IMR-90 (cell line): ENCODE measurements at regions not wholly inside any gene's neighbourhood (a gene's known extent, or its start where the extent isn't known, plus 50 kb on each side); places are given as distances from the start of the nearest gene placed in this dataset.

ENCODE experiments used
- ATAC-seq: fragments of 200-7000 bp; cut with Tn5 transposase; 2 replicates; pipeline ENCODE4 v1.9.1; 2020; ENCODE audit warnings: low read depth, mild to moderate bottlenecking, moderate library complexity
- BruUV-seq: library from RNA; stranded (reverse); fragments of 400-500 nt; replicated peaks from 2 replicates; lab custom pipeline; 2021; lab: Mats Ljungman, UMichigan
- CTCF ChIA-PET: fragments of 300-600 bp; formaldehyde crosslinking; extraction: SDS; loops from one replicate; lab custom pipeline; 2021; ENCODE audit warnings: antibody characterized with exemption; lab: Yijun Ruan, JAX
- POLR2A ChIA-PET: fragments of 300-600 bp; sonication (Branson Sonifier 250); formaldehyde crosslinking; loops from one replicate; lab custom pipeline; 2022; ENCODE audit warnings: antibody characterized with exemption; ENCODE audit not compliant: unreplicated experiment; lab: Charles Lee
- DNase-seq: peaks from one replicate; pipeline ENCODE4 v3.0.0; 2013
- H2AFZ ChIP-seq: replicated peaks from 2 replicates; pipeline ENCODE3; 2013; ENCODE audit warnings: low read length, mild to moderate bottlenecking; ENCODE audit not compliant: poor library complexity
- H2AK5ac ChIP-seq: 2 replicates; pipeline ENCODE4 v1.6.1; 2013; ENCODE audit warnings: low read depth, low read length, inconsistent platforms
- H2AK9ac ChIP-seq: replicated peaks from 2 replicates; pipeline ENCODE3; 2013; ENCODE audit warnings: mild to moderate bottlenecking, low read depth, low read length, moderate library complexity; ENCODE audit not compliant: poor library complexity
- H2BK120ac ChIP-seq: 2 replicates; pipeline ENCODE4 v1.6.1; 2013; ENCODE audit warnings: low read depth, low read length, inconsistent platforms
- H2BK15ac ChIP-seq: 3 replicates; pipeline ENCODE4 v1.6.1; 2013; ENCODE audit warnings: low read depth, low read length, inconsistent platforms
- H2BK20ac ChIP-seq: 2 replicates; pipeline ENCODE4 v1.6.1; 2013; ENCODE audit warnings: low read depth, mild to moderate bottlenecking, inconsistent platforms, low read length, moderate library complexity
- H2BK5ac ChIP-seq: 2 replicates; pipeline ENCODE4 v1.6.1; 2013; ENCODE audit warnings: mild to moderate bottlenecking, low read depth, low read length, inconsistent platforms; ENCODE audit not compliant: poor library complexity, severe bottlenecking
- H3K14ac ChIP-seq: replicated peaks from 2 replicates; pipeline ENCODE4 v1.6.1; 2013; ENCODE audit warnings: low read depth, low read length, inconsistent platforms
- H3K18ac ChIP-seq: 2 replicates; pipeline ENCODE4 v1.6.1; 2013; ENCODE audit warnings: low read depth, low read length, control low read depth
- H3K23ac ChIP-seq: 2 replicates; pipeline ENCODE4 v1.6.1; 2013; ENCODE audit warnings: low read depth, low read length, inconsistent platforms
- H3K27ac ChIP-seq: 2 replicates; pipeline ENCODE4 v1.5.1; 2013; ENCODE audit warnings: mild to moderate bottlenecking, control low read depth, low read length; ENCODE audit not compliant: insufficient read depth
- H3K27me3 ChIP-seq: 2 replicates; pipeline ENCODE4 v1.6.1; 2013; ENCODE audit warnings: low read length; ENCODE audit not compliant: control insufficient read depth, insufficient read depth
- H3K36me3 ChIP-seq: 2 replicates; pipeline ENCODE4 v1.6.1; 2013; ENCODE audit warnings: low read length, mixed read lengths; ENCODE audit not compliant: control insufficient read depth, insufficient read depth
- H3K4ac ChIP-seq: 2 replicates; pipeline ENCODE4 v1.6.1; 2013; ENCODE audit warnings: low read depth, low read length, inconsistent platforms
- H3K4me1 ChIP-seq: 2 replicates; pipeline ENCODE4 v1.6.1; 2013; ENCODE audit warnings: low read length, mixed read lengths; ENCODE audit not compliant: control insufficient read depth, insufficient read depth
- H3K4me2 ChIP-seq: 2 replicates; pipeline ENCODE4 v1.6.1; 2013; ENCODE audit warnings: low read depth, mild to moderate bottlenecking, control low read depth, low read length, moderate library complexity
- H3K4me3 ChIP-seq: 2 replicates; pipeline ENCODE4 v1.5.1; 2013; ENCODE audit warnings: low read depth, mild to moderate bottlenecking, control low read depth, low read length, moderate library complexity; ENCODE audit not compliant: insufficient read depth
- H3K56ac ChIP-seq: 2 replicates; pipeline ENCODE4 v1.6.1; 2013; ENCODE audit warnings: low read length, inconsistent platforms; ENCODE audit not compliant: insufficient read depth; ENCODE audit errors: extremely low read depth
- H3K79me1 ChIP-seq, 2 experiments: 2 replicates each; pipeline ENCODE4 v1.6.1; 2013; ENCODE audit warnings: low read length in 2 of 2, inconsistent platforms in 1 of 2, low read depth in 1 of 2
- H3K9ac ChIP-seq: 2 replicates; pipeline ENCODE4 v1.6.1; 2013; ENCODE audit warnings: low read depth, low read length, control low read depth
- H3K9me1 ChIP-seq: 2 replicates; pipeline ENCODE4 v1.6.1; 2013; ENCODE audit warnings: low read length, inconsistent platforms; ENCODE audit not compliant: insufficient read depth
- H3K9me3 ChIP-seq: 2 replicates; pipeline ENCODE4 v1.6.1; 2013; ENCODE audit warnings: low read length; ENCODE audit not compliant: control insufficient read depth, insufficient read depth
- H4K20me1 ChIP-seq: 2 replicates; pipeline ENCODE4 v1.6.1; 2013; ENCODE audit warnings: low read length, inconsistent platforms; ENCODE audit not compliant: insufficient read depth
- H4K5ac ChIP-seq: 2 replicates; pipeline ENCODE4 v1.6.1; 2013; ENCODE audit warnings: mild to moderate bottlenecking, low read depth, low read length, control low read depth
- H4K8ac ChIP-seq, 2 experiments: 2 replicates each; pipeline ENCODE4 v1.6.1; 2013; ENCODE audit warnings: low read depth in 2 of 2, low read length in 2 of 2, control low read depth in 1 of 2, inconsistent platforms in 1 of 2
- H4K91ac ChIP-seq: 2 replicates; pipeline ENCODE4 v1.6.1; 2013; ENCODE audit warnings: low read depth, low read length, inconsistent platforms; ENCODE audit not compliant: insufficient read depth
- SMC3 ChIP-seq: fragments of 150-350 bp; IDR thresholded peaks from 2 replicates; pipeline ENCODE4 v1.6.1; 2016; ENCODE audit warnings: low read depth, mild to moderate bottlenecking, antibody characterized with exemption, low read length, moderate library complexity
- WGBS, 2 experiments: methylation state at CpG; one replicate each; pipeline versions ENCODE4 v1.1.5 to v1.1.7; 2013; ENCODE audit warnings: missing lambda C conversion rate in 2 of 2; ENCODE audit not compliant: insufficient read length in 1 of 2; ENCODE audit errors: extremely low coverage in 2 of 2; 5-methylcytosine and 5-hydroxymethylcytosine counted together
- dilution Hi-C: fragments of 300-500 bp; cut with HindIII; formaldehyde crosslinking; loops from one replicate; pipeline ENCODE4 v1.14.3; 2018; ENCODE audit warnings: low sequenced_read_pairs; ENCODE audit not compliant: unreplicated experiment
- in situ Hi-C: fragments of 300-500 bp; cut with MboI; formaldehyde crosslinking; loops from 3 replicates; pipeline ENCODE4 v1.14.3; 2019; ENCODE audit warnings: low sequenced_read_pairs, inconsistent platforms, mixed read lengths
- intact Hi-C: fragments of 100-400 bp; cut with micrococcal nuclease; formaldehyde crosslinking; loops from 2 replicates; pipeline ENCODE4 v1.10.0; 2022

DNA sequence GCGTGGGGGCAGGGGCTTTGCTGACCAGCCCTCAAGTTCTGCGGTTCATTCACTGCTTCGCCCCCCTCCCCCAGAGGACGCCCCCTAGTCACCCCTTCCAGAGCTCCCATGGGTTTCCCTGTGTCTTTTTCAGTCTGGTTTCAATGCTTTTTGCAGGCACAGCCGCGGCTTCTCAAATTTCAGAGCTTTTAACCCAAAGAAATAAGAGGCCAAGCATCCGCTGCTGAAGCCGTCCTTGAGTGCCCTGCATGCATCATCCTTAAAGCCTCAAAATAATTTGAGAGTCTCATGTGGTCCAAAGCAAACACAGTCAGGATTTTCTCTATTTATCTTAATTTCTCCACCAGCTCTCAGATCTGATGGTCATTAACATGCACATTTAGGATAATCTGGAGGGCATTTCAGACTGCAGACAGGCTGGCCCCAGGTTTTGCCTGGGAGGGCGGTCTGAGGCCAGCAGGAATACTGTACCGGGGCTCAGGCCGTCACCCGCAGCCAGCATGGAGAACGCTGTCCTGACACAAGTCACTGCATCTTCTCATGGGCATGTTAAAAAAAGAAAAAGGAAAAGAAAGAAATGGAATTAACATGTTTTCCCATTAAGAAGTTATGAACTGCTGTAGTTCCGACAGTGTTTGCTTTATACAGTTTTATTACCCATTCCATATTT is 420.8 kb upstream of the IRX4 start:
- BruUV-seq, result no TSS peak
- H3K36me3 ChIP-seq, result no peaks in the 10 kb centered on the region
- intact Hi-C loops (no loop called here), dilution Hi-C loops (no loop called here), in situ Hi-C loops (no loop called here)
- no peak overlapping the region for H3K4me3 ChIP-seq
- ChIA-PET CTCF (no interaction called here), POLR2A (no interaction called here)
- H4K5ac ChIP-seq, result no peak overlapping the region
- peaks cover 41% of the 10 kb centered on the region for H3K9me3 ChIP-seq
- no peaks in the 10 kb centered on the region for H4K20me1 ChIP-seq
- no peak overlapping the region for H2AK5ac ChIP-seq
- H4K91ac ChIP-seq, result no peak overlapping the region
- WGBS, 2 experiments, result no CpG with 5 or more reads among the region's 14 CpGs
- H3K14ac ChIP-seq, result no peak overlapping the region
- H3K79me1 ChIP-seq, result no peaks in the 10 kb centered on the region
- H2BK20ac ChIP-seq, result no peak overlapping the region
- no peak overlapping the region for H3K18ac ChIP-seq
- H3K23ac ChIP-seq, result no peak overlapping the region
- H2BK120ac ChIP-seq, result no peak overlapping the region
- no peak overlapping the region for H3K4ac ChIP-seq
- H2BK15ac ChIP-seq, result no peak overlapping the region
- no peak overlapping the region for H3K56ac ChIP-seq
- H3K9ac ChIP-seq, result no peak overlapping the region
- H2AFZ ChIP-seq, result no peak overlapping the region
- no peaks in the 10 kb centered on the region for H3K4me1 ChIP-seq
- no peaks in the 10 kb centered on the region for H3K9me1 ChIP-seq
- no peaks in the 10 kb centered on the region for H3K27me3 ChIP-seq
- no peak overlapping the region for H3K27ac ChIP-seq
- TF ChIP-seq SMC3, result no peak
- no peak overlapping the region for H3K4me2 ChIP-seq
- H2BK5ac ChIP-seq, result no peak overlapping the region
- H4K8ac ChIP-seq, result no peak overlapping the region
- DNase-seq, result no peak
- ATAC-seq, result no peak
- H2AK9ac ChIP-seq, result no peak overlapping the region
